Kidney tubule cell (primary cell): ENCODE measurements at regions not wholly inside any gene's neighbourhood (a gene's known extent, or its start where the extent isn't known, plus 50 kb on each side); places are given as distances from the start of the nearest gene placed in this dataset.
A peak's percentile ranks its signal among the peaks of the same experiment; 100 is the strongest.

ENCODE experiments used
- DNase-seq: peaks from one replicate; pipeline ENCODE4 v3.0.0-alpha.2; 2018; ENCODE audit warnings: low spot score

DNA sequence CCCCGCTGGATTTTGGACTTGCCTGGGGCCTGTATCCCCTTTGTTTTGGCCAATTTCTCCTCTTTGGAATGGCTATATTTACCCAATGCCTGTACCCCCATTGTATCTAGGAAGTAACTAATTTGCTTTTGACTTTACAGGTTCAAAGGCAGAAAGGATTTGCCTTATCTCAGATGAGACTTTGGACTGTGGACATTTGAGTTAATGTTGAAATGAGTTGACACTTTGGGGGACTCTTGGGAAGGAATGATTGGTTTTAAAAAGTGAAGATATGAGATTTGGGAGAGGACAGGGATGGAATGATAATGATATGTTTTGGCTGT is 1220.3 kb upstream of the CITED2 start:
- no peak for DNase-seq

DNA sequence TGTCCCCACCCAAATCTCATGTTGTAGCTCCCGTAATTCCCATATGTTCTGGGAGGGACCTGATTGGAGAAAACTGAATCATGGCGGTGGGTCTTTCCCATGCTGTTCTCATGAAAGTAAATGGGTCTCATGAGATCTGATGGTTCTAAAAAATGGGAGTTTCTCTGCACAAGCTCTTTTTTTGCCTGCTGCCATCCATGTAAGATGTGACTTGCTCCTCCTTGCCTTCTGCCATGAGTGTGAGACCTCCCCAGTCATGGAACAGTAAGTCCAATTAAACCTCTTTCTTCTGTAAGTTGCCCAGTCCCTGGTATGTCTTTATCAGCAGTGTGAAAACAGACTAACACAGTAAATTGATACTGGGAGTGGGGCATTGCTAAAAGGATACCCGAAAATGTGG is 1218.4 kb upstream of the CITED2 start:
- DNase-seq, result no peak

DNA sequence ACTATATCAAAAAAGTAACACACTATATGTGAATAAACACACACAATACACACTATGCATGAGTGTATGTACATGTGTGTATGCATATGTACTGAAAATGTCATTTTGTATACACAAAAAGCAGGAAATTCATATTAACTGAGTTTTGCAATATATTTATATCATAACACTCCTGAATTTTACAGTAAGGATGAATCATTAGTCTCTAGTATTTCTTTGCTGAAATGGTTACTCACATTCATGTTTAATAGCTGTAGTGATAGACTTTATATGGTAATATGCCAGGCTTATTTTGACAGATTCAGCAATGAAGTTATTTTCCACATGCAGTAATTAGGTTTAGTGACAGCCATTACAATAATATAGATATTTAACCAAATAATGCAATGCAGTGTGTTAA is 1216.2 kb upstream of the CITED2 start:
- no peak for DNase-seq

DNA sequence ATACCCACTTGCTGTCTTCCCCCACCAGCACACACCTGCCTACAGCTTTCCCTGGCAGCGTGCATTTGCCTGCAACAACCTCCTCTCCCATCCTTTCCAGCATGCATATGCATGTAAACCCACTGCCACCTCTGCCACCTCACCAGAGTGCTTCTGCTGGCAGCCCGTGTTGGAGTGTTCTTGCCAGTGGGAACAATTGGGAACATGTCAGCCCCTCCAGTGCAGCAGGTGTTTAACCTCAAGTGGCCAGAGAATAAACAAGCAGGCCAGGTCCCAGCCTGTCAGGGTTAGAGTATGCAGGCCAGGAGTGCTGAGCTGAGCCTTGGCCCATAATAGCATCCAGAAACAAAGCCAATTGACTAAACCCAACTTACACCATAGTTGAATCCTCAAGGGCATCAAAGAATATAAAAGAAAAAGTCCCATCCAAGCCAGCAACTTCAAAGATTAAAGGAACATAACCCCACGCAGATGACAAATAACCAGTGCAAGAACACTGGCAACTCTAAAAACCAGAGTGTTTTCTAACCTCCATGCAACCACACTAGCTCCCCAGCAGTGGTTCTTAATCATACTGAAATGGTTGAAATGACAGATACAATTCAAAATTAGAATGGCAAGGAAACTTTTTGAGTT is 1212.1 kb upstream of the CITED2 start:
- DNase-seq, result no peak

DNA sequence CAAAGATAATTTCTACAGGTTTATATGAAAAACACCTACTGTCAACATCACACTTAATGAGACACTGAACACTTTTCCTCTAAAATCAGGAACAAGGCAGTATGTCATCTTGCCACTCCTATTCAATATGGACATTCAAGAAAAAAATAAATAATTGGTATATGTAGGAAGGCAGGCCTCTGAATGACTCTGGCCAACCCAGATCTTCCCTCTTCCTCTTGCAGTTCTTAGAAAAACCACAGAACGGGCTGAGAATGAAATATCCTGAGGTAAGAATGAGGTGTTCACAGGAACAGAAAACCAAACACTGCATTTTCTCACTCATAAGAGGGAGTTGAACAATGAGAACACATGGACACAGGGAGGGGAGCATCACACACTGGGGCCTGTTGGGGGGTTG is 1207.2 kb upstream of the CITED2 start:
- DNase-seq, result no peak

DNA sequence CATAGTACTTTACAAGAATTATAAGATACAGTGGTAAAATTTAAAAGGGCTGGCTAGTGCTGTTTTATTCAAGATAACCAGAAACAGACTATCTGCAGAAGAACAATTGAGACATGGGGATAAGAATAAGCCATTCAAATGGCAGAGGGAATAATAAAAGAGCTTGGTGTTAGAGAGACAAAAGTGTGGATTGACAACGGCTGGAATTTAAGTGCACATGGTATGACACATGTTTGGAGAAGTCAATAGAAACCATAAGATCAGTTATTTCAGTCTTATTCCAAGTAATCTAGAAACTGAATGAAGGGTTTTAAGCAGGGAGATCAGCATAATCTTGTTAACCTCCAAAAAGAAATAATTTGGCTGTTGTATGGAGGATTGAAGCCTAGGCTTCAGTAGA is 1205.5 kb upstream of the CITED2 start:
- no peak for DNase-seq

DNA sequence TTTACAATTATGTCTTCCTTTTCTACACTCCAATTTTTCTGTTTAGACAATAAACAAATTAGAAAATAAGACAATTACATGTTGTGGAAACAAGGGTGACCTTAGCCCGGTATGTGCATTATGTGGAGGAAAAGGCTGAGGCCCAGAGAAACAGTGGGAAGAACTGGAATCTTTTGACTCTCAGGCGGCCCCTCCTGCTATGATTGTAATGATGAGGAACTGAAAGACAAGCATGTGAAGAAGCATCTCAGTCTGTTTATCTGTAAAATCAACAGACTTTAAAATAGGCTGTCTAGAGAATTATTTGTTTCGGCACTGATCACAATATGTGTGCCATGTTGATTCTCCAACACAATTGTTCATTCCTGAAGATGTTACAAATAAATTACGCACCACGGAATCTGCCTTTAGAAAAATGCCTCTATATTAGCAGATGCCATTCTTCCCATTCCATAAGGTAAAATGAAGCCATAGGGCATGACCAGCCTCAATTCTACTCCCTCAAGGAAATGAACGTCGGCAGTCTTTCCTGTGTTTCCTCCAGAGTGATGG is 1201.6 kb upstream of the CITED2 start:
- no peak for DNase-seq

DNA sequence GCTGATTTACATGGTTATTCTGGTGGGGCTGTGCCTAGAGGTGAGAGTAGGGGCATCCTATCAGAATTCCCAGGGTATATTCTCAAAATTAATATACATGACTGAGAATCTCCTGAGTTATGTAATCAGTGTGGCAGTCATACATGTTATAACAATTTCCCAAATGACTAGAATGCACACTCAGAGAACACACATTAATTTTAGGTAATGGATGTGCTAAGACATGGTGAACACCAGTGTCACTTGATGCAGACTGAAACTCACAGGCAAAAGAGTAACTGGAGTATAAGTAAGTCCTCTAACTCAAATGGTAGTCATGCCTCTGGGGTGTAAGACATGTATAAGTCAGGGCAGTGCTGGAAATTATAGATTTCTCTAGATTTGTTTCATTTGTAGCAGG is 1198.4 kb upstream of the CITED2 start:
- no peak for DNase-seq

DNA sequence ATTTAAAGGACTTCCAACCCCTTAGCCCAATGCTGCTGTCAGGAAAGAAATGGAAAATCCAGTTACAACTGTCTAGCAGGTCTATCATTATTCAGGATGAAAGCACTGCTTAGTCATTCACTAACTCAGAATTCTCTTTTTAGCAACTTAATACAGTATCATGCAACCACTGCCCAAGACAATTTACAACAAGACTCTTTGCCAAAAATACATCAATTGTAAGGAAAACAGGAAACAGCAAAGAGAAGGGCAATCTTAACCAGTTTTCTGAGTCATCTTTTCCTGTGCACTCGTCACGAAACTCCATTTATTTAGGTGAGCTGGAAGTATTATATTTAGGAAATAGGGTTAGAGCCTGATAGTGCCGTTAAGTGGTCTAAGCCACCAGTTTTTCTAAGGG is 1197.7 kb upstream of the CITED2 start:
- DNase-seq, result peak; percentile 43

DNA sequence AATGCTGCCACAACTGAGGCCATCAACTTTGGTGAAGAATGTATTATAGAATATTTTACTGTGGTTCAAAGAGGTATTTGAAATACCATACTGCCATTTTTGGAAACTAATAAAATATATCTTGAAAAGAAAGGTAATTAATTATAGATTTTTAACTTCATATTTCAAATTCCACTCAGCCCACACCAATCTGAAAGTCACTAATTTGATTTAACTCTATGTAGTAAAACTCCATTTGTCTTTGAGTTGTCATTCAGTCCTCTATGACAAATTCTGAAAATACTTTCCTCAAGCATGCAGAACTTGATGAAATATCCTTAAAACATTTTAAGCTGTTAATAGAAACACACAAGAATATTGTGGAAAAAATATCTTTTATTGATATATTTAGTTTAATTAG is 1196.7 kb upstream of the CITED2 start:
- no peak for DNase-seq

DNA sequence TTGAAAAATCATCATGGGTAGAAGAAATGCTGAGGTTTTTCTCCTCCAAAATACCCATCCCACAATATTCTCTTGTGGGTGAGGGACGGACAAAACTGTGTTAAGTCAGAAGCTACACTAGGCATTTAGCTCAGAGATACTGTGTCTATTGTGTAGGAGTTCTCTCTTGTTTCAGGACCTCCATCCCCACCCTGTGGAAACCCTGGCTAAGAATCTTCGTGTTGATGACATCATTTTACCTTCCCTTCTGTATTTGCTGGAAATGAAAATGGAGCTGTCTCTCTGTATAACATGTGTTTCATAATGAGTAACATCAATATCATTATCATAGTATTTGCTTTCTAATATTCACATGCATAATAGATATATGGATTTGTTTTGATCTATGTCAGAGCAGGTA is 1193.0 kb upstream of the CITED2 start:
- no peak for DNase-seq

DNA sequence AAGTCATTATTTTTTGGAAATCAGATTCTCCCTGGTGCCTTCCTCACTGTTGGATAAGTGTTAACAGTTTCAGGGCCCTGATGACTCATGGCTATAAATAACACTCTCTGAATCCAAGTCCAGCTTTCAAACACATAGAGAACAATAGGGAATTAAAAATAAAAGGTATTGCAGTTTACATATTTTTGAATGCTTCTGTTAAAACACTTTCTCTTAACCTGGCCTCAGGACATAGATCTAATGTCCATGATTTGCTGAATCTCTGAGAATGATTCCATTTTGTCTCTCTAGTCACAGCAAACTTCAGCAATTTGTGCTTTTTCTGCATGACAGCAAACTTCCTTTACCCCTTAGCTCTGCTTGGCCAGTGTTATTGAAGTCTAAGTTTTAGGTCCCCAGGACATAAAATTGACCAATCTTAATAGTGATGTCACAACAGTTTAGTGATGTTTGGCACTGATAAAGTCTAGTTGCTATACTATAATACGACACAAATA is 1192.4 kb upstream of the CITED2 start:
- peak; percentile 31 for DNase-seq

DNA sequence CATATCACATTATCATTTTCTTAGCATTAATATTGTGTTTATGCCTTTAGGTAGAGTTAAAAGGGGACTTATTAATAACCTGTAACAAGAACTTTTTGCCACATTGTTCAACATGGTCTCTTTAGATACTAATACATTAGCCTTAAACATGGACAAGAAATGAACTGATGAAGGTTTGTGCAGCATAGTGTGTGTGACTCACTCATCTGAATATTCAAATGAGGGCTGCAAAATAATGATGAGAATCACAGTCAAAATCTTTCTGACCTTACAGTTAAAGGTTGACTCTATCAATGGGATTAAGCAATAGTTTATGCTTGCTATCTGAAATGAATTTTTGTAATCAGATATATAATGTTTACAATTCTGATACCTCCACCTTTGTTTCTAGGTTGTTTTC is 1189.3 kb upstream of the CITED2 start:
- no peak for DNase-seq

DNA sequence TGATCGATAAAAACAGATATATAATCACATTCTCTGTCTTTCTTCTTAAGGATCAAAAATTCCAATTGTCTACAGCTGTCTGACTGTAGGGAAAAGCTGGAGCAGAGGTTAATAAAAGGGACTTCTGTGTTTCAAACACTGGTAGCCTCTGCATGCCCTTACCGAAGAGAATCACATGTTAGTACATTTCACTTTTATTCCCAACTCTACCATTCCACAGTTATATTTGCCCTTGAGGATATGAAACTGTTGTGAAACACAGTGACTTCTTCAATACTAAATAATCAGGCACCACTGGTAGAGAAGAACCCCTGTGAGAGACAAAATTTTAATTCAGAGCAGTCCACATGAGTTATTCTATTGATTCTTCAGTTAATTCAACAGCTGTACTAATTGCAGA is 1187.3 kb upstream of the CITED2 start:
- DNase-seq, result no peak

DNA sequence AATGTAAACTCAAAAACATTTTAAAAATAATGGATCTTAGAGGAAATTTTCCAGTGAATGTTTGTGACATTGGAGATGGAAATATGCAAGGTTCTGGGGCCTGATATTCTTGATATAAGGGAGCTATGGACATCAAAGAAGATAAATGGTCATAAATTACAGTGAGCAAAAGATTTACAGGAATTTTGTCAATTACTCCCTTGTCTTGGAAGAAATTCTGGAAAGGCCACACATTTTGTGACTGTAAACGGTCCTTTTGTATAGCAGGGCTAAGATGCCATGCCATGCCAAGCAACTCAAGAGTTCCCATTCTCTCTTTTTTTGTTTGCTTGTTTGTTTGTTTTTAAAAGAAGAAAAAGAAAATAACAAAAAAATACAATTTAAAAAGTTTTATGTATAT is 1186.2 kb upstream of the CITED2 start:
- no peak for DNase-seq

DNA sequence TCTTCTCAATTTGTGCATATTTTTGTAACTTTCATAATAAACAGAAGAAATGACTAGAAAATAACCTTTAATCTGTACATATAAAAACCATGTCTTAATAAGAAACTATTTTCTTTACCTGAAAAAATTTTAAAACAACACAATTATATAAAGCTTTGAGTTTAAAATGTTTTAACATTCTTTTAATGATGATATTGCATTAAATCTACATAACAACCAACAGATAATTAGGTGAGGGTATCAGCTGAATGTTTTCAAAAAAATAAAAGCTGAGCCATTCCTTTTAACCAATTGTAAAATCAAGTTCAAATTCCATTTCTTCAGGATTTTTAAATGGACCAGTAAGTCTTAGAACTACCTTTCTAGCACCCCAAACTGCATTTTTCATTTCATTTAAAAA is 1185.0 kb upstream of the CITED2 start:
- DNase-seq, result no peak

DNA sequence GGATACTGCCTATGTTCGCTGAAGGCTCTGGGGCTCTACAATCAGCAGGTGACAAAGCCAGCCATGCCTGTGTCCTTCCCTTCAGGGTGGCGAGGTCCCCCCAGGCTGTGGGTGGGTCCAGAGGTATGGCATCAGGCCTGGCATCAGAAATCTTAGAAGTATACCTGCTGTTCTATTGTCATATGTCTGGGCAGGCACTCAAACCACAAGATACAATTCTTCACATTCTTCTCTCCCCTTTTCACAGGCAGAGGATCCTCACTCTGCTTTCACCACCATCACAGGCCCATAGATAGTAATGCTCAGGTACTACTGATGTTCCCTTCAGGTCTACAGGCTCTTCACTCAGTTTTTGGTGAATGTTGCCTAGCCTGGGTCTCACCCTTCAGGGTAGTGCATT is 1180.0 kb upstream of the CITED2 start:
- peak; percentile 46 for DNase-seq

DNA sequence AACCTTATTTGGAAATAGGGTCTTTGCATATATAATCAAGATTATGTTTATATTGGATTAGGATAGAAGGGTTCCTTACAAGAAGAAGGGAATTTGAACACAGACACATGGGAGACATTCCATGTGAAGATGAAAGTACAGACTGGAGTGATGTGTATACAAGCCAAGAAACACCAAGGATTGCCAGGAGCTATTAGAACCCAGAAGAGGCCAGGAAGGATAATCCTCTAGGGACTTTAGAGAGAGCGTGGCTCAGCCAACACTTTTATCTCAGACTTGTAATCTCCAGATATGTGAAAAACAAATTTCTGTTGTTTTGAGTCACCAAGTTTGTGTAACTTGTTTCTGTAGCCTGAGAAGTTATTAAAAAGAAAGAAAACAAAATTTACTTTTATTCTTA is 1173.9 kb upstream of the CITED2 start:
- no peak for DNase-seq

DNA sequence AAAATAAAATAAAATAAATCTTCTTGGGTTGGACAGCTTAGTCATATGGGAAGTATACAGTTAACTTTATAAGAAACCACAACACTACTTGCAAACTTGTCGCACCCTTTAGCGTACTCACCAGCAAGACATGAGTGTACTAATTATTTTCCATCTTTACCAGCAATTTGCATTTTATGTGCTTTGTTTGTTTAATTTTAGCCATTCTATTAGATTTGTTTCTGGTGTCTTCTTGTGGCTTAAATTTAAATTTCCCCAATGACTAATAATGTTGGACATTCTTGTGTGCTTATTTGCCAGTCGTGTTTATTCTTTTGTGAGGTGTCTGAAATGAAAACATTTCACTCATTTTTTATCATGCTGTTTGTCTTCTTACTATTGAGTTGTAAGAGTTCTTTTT is 1172.2 kb upstream of the CITED2 start:
- peak; percentile 42 for DNase-seq

DNA sequence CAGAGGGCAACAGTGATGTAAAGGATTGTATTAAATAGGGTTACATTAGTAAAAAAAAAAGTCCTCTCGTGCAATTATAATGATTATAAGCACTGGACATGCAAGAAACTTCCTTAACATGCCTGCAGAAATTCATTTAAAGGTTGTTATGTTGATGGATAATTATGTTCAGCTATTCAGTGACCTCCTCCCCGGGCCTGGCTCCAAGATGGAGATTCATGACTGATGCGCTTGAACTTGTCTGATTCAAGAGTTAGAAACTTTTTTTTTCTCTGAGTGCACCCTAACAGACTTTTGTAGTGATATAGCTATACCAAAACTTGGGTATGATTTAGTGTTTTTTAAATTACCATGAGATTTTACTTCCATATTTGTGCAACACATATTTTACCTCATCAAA is 1170.0 kb upstream of the CITED2 start:
- DNase-seq, result no peak

DNA sequence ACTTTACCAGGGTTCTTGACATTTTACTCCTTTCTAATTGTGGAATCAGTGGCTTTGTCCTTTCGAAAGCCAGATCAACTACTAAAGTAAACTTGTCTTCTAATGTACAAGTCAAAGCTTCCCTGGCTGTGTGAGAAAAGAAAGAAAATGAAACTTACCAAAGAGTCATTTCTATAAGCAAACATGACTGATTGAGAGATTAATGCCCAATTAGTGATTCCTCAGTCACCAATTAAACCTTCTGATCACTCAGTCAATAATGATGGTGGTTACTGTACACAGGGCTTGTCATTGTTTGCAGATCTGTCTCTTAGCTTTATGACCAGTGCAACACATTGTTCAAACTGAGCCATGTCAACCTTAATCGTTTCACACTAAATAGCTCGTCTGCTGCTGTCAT is 1168.4 kb upstream of the CITED2 start:
- no peak for DNase-seq

DNA sequence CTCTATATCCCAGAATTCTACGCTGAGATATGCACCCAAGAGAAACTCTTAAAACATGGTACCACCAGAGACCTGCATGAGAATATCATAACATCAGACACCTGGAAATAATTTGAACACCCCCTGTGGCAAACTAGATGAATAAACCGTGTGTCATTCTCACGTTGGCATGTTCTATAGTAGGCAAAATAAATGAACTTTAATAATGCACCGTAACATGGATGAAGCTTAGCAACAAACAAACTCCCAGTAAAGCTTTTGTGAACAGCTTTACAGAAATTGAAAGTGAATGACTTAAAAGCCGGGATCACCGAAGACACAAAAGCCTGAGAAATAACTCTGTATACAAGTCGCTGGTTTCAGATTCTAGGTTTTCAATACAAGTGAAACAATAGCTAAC is 1166.8 kb upstream of the CITED2 start:
- no peak for DNase-seq

DNA sequence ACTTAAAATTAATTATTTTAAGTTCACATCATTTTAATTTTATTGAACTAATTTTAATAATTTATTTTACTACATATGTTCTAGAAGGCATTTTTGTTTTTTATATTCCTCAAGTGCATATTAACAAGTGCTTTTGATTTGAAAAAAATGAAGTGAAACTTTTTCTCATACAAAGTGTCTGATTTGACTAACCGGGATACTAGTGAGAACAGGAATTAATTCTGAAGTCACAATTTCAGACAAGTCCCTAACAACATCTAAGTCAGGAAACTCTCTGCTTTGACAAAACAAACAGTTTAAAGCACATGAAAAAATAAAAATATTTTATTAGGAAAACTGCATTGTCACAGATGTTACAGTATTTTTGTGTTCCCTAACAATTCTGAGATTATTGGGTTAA is 1166.3 kb upstream of the CITED2 start:
- DNase-seq, result no peak

DNA sequence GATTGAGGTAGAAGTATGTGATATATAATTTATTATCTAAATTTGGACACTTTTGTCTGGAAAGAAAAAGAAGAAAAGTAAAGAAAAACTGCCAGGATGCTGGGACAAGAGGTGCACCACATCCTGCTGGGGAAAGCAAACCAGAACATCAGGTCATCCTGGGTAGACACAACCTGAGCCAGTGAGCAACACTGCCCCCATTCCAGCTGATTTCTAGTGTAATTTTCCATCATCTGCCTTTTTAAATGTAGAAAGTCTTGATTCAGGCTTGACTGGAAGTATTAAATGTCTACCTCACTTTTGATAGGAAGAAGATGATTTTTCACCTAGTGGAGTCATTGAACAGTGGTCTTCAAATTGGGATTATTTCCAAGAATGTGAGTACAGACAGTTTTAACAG is 1164.5 kb upstream of the CITED2 start:
- DNase-seq, result peak; percentile 60
